Spleen (tissue), 7 donors: ENCODE measurements at regions not wholly inside any gene's neighbourhood (a gene's known extent, or its start where the extent isn't known, plus 50 kb on each side); places are given as distances from the start of the nearest gene placed in this dataset.

Source experiments
- CTCF ChIP-seq, 11 experiments: fragments of 200-600 bp in 7 of 11; fragments of 450-650 bp in 4 of 11; sonication (generic) in 4 of 11; IDR thresholded peaks in 8 of 11; conservative IDR thresholded peaks in 3 of 11; 1 replicate in 7 of 11; 2 replicates in 4 of 11; pipeline versions ENCODE4 v1.4.0 to v1.8.0; 2016 to 2021; ENCODE audit warnings: antibody characterized with exemption in 11 of 11, inconsistent platforms in 4 of 11, mild to moderate bottlenecking in 1 of 11
- POLR2A ChIP-seq, 3 donors: fragments of 450-650 bp; IDR thresholded peaks; one replicate each; pipeline ENCODE4 v1.5.1; 2017; ENCODE audit warnings: antibody characterized with exemption in 3 of 3, mild to moderate bottlenecking in 1 of 3
- donor health status: DM: no; HTN: no; CAD: no; lungs with moderate emphysema.
- donor health status: DM: no; HTN: no; CAD: no.
- donor health status: DM: no; HTN: no; CAD: no.

- no peak for TF ChIP-seq POLR2A (IDR thresholded peaks at IDR 0.05)
- TF ChIP-seq CTCF (IDR thresholded peaks at IDR 0.05 in 8 of 11, conservative IDR thresholded peaks at IDR 0.05 in 3 of 11) = no peak
Measured at GRCh38 chr2:176633754-176634153, 364.5 kb downstream of the MTX2 start.
